GOT3 (cell line): ENCODE measurements at regions not wholly inside any gene's neighbourhood (a gene's known extent, or its start where the extent isn't known, plus 50 kb on each side); places are given as distances from the start of the nearest gene placed in this dataset.

Source experiments
- DNase-seq: peaks from one replicate; lab custom pipeline; 2025; ENCODE audit warnings: mixed read lengths; lab: John Stamatoyannopoulos, UW

GRCh38 chr2:140063356-140063755 lies 1283.2 kb upstream of the NXPH2 start:
- DNase-seq = no peak

GRCh38 chr2:140061240-140061639 lies 1281.0 kb upstream of the NXPH2 start:
- no peak for DNase-seq

GRCh38 chr2:140057928-140058327 lies 1277.7 kb upstream of the NXPH2 start:
- no peak for DNase-seq

GRCh38 chr2:140041811-140042210 lies 1261.6 kb upstream of the NXPH2 start:
- DNase-seq = no peak

GRCh38 chr2:140041239-140041638 lies 1261.0 kb upstream of the NXPH2 start:
- no peak for DNase-seq

- DNase-seq = no peak
Measured at GRCh38 chr2:140033638-140034037, 1253.4 kb upstream of the NXPH2 start.

GRCh38 chr2:140027966-140028365 lies 1247.8 kb upstream of the NXPH2 start:
- no peak for DNase-seq

GRCh38 chr2:140027320-140027719 lies 1247.1 kb upstream of the NXPH2 start:
- no peak for DNase-seq

GRCh38 chr2:140023291-140023690 lies 1243.1 kb upstream of the NXPH2 start:
- DNase-seq = no peak

GRCh38 chr2:140018541-140018940 lies 1238.4 kb upstream of the NXPH2 start:
- DNase-seq = no peak

GRCh38 chr2:140014204-140014546 lies 1234.0 kb upstream of the NXPH2 start:
- no peak for DNase-seq

- DNase-seq = no peak
Measured at GRCh38 chr2:140013545-140014203, 1233.5 kb upstream of the NXPH2 start.

GRCh38 chr2:140011287-140011686 lies 1231.1 kb upstream of the NXPH2 start:
- DNase-seq = no peak

GRCh38 chr2:140002110-140002509 lies 1221.9 kb upstream of the NXPH2 start:
- DNase-seq = no peak

- DNase-seq = no peak
Measured at GRCh38 chr2:139992711-139993345, 1212.6 kb upstream of the NXPH2 start.

GRCh38 chr2:139992078-139992477 lies 1211.9 kb upstream of the NXPH2 start:
- no peak for DNase-seq

- no peak for DNase-seq
Measured at GRCh38 chr2:139990646-139991335, 1210.6 kb upstream of the NXPH2 start.

GRCh38 chr2:139969323-139969722 lies 1189.1 kb upstream of the NXPH2 start:
- no peak for DNase-seq

GRCh38 chr2:139968588-139968987 lies 1188.4 kb upstream of the NXPH2 start:
- no peak for DNase-seq

GRCh38 chr2:139967665-139968064 lies 1187.5 kb upstream of the NXPH2 start:
- no peak for DNase-seq

- no peak for DNase-seq
Measured at GRCh38 chr2:139964721-139965440, 1184.7 kb upstream of the NXPH2 start.

- DNase-seq = no peak
Measured at GRCh38 chr2:139963863-139964355, 1183.7 kb upstream of the NXPH2 start.
